T-cell (primary cell): ENCODE measurements at regions not wholly inside any gene's neighbourhood (a gene's known extent, or its start where the extent isn't known, plus 50 kb on each side); places are given as distances from the start of the nearest gene placed in this dataset.

ENCODE experiments used
- ATAC-seq, 4 experiments: fragments of 200-7000 bp in 3 of 4; fragments of 150-1000 bp in 1 of 4; cut with Tn5 transposase; replicated peaks in 1 of 4; 1 replicate in 3 of 4; 2 replicates in 1 of 4; pipeline ENCODE4 v1.10.0; 2021; ENCODE audit warnings: moderate library complexity in 3 of 4, mild to moderate bottlenecking in 2 of 4, moderate number of reproducible peaks in 1 of 4
- CTCF ChIA-PET, 2 donors: fragments of 300-600 bp; sonication (Branson Sonifier 250); formaldehyde crosslinking; loops; one replicate each; lab custom pipeline; 2022; ENCODE audit warnings: antibody characterized with exemption in 2 of 2; lab: Charles Lee
- POLR2A ChIA-PET, 2 donors: fragments of 300-600 bp; sonication (Branson Sonifier 250); formaldehyde crosslinking; loops; one replicate each; lab custom pipeline; 2022; ENCODE audit warnings: antibody characterized with exemption in 2 of 2; lab: Charles Lee
- DNase-seq, 35 experiments: peaks; one replicate each; pipeline versions ENCODE4 v3.0.0 to v3.0.0-alpha.2; 2013 to 2023
- H3K27ac ChIP-seq: one replicate; pipeline ENCODE4 v1.5.1; 2013; ENCODE audit warnings: low read length
- H3K27me3 ChIP-seq, 2 experiments: replicated peaks in 1 of 2; 1 replicate in 1 of 2; 2 replicates in 1 of 2; pipeline versions ENCODE4 v1.6.1 to v1.7.0; 2013; ENCODE audit warnings: low read length in 1 of 2, mixed read lengths in 1 of 2; ENCODE audit not compliant: control insufficient read depth in 2 of 2, insufficient read depth in 2 of 2; ENCODE audit errors: extremely low read depth in 1 of 2
- H3K36me3 ChIP-seq, 2 donors: 1 replicate in 1 of 2; 2 replicates in 1 of 2; pipeline versions ENCODE4 v1.6.1 to v1.7.0; 2013; ENCODE audit warnings: low read length in 1 of 2; ENCODE audit not compliant: control insufficient read depth in 2 of 2, insufficient read depth in 1 of 2; ENCODE audit errors: extremely low read depth in 1 of 2
- H3K4me1 ChIP-seq, 2 experiments: 1 replicate in 1 of 2; 2 replicates in 1 of 2; pipeline versions ENCODE4 v1.6.1 to v1.7.0; 2013; ENCODE audit warnings: low read length in 2 of 2, mixed read lengths in 1 of 2; ENCODE audit not compliant: insufficient read depth in 2 of 2, control insufficient read depth in 1 of 2; ENCODE audit errors: extremely low read depth in 1 of 2
- H3K4me3 ChIP-seq, 2 donors: 1 replicate in 1 of 2; 2 replicates in 1 of 2; pipeline versions ENCODE4 v1.5.1 to v1.7.0; 2013; ENCODE audit warnings: mild to moderate bottlenecking in 2 of 2, low read length in 1 of 2, moderate library complexity in 1 of 2; ENCODE audit not compliant: control insufficient read depth in 1 of 2; ENCODE audit errors: extremely low read depth in 1 of 2
- H3K9me3 ChIP-seq: 2 replicates; pipeline ENCODE4 v1.7.0; 2013
- H3K27ac Mint-ChIP-seq, 2 donors: one replicate each; pipeline ENCODE4 v1.8.0; 2020 to 2021; ENCODE audit warnings: mild to moderate bottlenecking in 2 of 2, mixed read lengths in 2 of 2
- H3K27me3 Mint-ChIP-seq, 2 donors: one replicate each; pipeline ENCODE4 v1.8.0; 2021 to 2022; ENCODE audit warnings: mixed read lengths in 2 of 2
- H3K36me3 Mint-ChIP-seq: one replicate; pipeline ENCODE4 v1.8.0; 2021; ENCODE audit warnings: mixed read lengths
- H3K4me1 Mint-ChIP-seq, 3 donors: one replicate each; pipeline ENCODE4 v1.8.0; 2020 to 2022; ENCODE audit warnings: mixed read lengths in 3 of 3, mild to moderate bottlenecking in 1 of 3
- H3K4me3 Mint-ChIP-seq, 3 donors: one replicate each; pipeline ENCODE4 v1.8.0; 2020 to 2022; ENCODE audit warnings: mild to moderate bottlenecking in 3 of 3, mixed read lengths in 3 of 3, moderate library complexity in 3 of 3
- H3K9me3 Mint-ChIP-seq, 3 donors: one replicate each; pipeline ENCODE4 v1.8.0; 2020 to 2022; ENCODE audit warnings: mixed read lengths in 3 of 3
- WGBS: methylation state at CpG from one replicate; pipeline ENCODE4 v1.1.5; 2013; ENCODE audit warnings: missing lambda C conversion rate; ENCODE audit not compliant: insufficient coverage; 5-methylcytosine and 5-hydroxymethylcytosine counted together

GRCh38 chr1:25063591-25064416 is 133.7 kb upstream of the RUNX3 start:
- peaks cover 0 to 32% (median 31%) of the 10 kb centered on the region in 3 donors for H3K4me1 Mint-ChIP-seq
- Histone ChIP-seq H3K4me1 (peaks cover 0 to 72% of the 10 kb centered on the region in 2 experiments), H3K36me3 (no peaks in the 10 kb centered on the region), H3K9me3 (no peaks in the 10 kb centered on the region), H3K27ac (peak overlapping the region; percentile 81), H3K27me3 (no peaks in the 10 kb centered on the region), H3K4me3 (no peak overlapping the region)
- H3K4me3 Mint-ChIP-seq, result no peak overlapping the region
- POLR2A ChIA-PET, result interaction anchor here in 1 of 2 donors (0.5 to 1.2 kb wide), 2 partner anchors 41 to 162 kb away, joined by 3 read pairs; no protein-coding TSS in a partner anchor
- no peak for DNase-seq
- ATAC-seq, result no peak
- H3K27ac Mint-ChIP-seq, result no peak overlapping the region
- no peaks in the 10 kb centered on the region for H3K27me3 Mint-ChIP-seq
- CTCF ChIA-PET, result interaction anchor here in 1 of 2 donors (0.6 to 1.2 kb wide), 2 partner anchors 27 to 215 kb away, joined by 3 to 5 read pairs; no protein-coding TSS in a partner anchor
- WGBS, result 94% methylated on average over 8 of the region's 10 CpGs
- H3K9me3 Mint-ChIP-seq, result no peaks in the 10 kb centered on the region
- no peaks in the 10 kb centered on the region for H3K36me3 Mint-ChIP-seq

GRCh38 chr1:25062621-25063255 is 132.7 kb upstream of the RUNX3 start:
- CTCF ChIA-PET, result interaction anchor here in 1 of 2 donors (0.6 kb wide), 1 partner anchor 214 kb away, joined by 5 read pairs; no protein-coding TSS in a partner anchor
- H3K27me3 Mint-ChIP-seq, result no peaks in the 10 kb centered on the region
- H3K4me3 Mint-ChIP-seq, result no peak overlapping the region

DNA sequence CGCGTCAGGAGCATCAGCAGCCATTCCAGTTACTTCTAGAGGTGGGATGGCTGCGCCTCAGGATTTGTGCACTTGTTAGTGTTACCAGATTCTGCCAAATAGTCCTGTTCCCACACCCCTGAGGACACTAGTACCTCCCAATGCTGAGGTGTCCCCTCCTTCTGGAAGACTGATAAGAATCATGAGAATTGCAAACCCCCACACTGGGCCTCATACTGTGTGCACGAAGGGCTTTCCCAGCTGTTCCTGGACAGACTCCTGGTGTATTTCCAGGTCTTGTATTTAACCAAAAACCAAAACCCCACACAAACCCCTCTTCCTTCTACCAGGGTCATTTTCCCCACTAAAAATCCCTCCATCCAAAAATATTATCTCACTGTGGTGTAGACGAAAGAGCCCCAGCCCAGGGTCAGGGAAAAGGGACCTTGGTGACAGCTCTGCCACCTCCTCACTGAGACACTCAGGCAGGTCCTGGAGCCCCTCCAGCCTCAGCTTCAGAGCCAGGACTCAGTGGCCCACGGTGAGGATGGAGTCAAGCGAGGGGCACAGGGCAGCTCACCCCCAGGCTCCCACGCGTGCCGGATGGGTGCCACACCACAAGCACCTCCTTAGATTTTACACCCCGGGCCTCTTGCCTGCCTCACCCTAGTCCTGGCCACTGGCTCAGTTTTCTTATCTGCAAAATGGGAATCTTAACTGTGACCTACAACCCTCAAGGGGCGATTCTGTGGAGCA is 131.4 kb upstream of the RUNX3 start:
- Mint-ChIP-seq H3K27me3 (peaks cover 0 to 7% of the 10 kb centered on the region in 2 donors), H3K4me1 (peaks cover 0 to 30% (median 28%) of the 10 kb centered on the region in 3 donors), H3K27ac (no peak overlapping the region), H3K36me3 (no peaks in the 10 kb centered on the region), H3K4me3 (no peak overlapping the region), H3K9me3 (no peaks in the 10 kb centered on the region)
- Histone ChIP-seq H3K4me3 (no peak overlapping the region), H3K27ac (no peak overlapping the region), H3K36me3 (no peaks in the 10 kb centered on the region), H3K4me1 (peaks cover 0 to 53% of the 10 kb centered on the region in 2 experiments), H3K27me3 (peaks cover 0 to 10% of the 10 kb centered on the region in 2 experiments), H3K9me3 (no peaks in the 10 kb centered on the region)
- DNase-seq (no peak), ATAC-seq (no peak)
- ChIA-PET POLR2A (no interaction called here), CTCF (no interaction called here)
- 92% methylated on average over 10 of the region's 12 CpGs for WGBS

More at GRCh38 chr1:25062621-25063255, 132.7 kb upstream of the RUNX3 start:
- DNase-seq (no peak), ATAC-seq (no peak)
- Mint-ChIP-seq H3K9me3 (no peaks in the 10 kb centered on the region), H3K27ac (no peak overlapping the region), H3K36me3 (no peaks in the 10 kb centered on the region), H3K4me1 (peaks cover 0 to 32% (median 31%) of the 10 kb centered on the region in 3 donors)
- H3K9me3 ChIP-seq, result no peaks in the 10 kb centered on the region
- peaks cover 0 to 66% of the 10 kb centered on the region in 2 experiments for H3K4me1 ChIP-seq
- POLR2A ChIA-PET, result no interaction called here
- WGBS, result 79% methylated on average over 3 of the region's 4 CpGs
- H3K4me3 ChIP-seq, result no peak overlapping the region
- H3K27ac ChIP-seq, result no peak overlapping the region
- H3K27me3 ChIP-seq, result peaks cover 0 to under 1% of the 10 kb centered on the region in 2 experiments
- no peaks in the 10 kb centered on the region for H3K36me3 ChIP-seq

DNA sequence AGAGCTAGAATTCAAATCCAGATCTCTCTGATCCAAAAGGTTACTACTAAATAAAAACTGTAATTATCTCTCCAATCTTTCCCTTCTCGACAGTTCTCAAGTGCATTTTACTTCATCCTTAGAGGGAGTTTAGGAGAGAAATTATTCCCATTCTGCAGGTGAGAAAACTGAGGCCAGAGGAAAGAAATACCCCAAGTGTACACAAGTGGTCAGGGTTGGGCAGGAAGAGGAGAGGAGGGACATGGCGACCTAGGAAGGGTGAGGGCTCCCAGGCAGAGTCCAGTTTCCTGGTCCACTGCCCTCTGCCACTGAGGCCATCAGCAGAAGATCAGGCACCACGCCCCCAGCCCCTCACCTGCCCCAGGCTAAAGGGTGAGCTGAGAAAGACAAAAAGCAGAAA is 127.1 kb upstream of the RUNX3 start:
- Histone ChIP-seq H3K4me3 (no peak overlapping the region), H3K27ac (no peak overlapping the region), H3K4me1 (peaks cover 0 to 11% of the 10 kb centered on the region in 2 experiments), H3K36me3 (no peaks in the 10 kb centered on the region), H3K9me3 (no peaks in the 10 kb centered on the region), H3K27me3 (peaks cover 0 to 36% of the 10 kb centered on the region in 2 experiments)
- H3K4me1 Mint-ChIP-seq, result peaks cover 0 to 4% (median 1%) of the 10 kb centered on the region in 3 donors
- H3K9me3 Mint-ChIP-seq, result no peaks in the 10 kb centered on the region
- DNase-seq (no peak), ATAC-seq (no peak)
- no peaks in the 10 kb centered on the region for H3K36me3 Mint-ChIP-seq
- H3K27me3 Mint-ChIP-seq, result peaks cover 3 to 24% of the 10 kb centered on the region in 2 donors
- ChIA-PET POLR2A (no interaction called here), CTCF (interaction anchor here in 1 of 2 donors (0.6 kb wide), 1 partner anchor 569 kb away, joined by 3 read pairs; no protein-coding TSS in a partner anchor)
- H3K4me3 Mint-ChIP-seq, result no peak overlapping the region
- no peak overlapping the region for H3K27ac Mint-ChIP-seq
- 83% methylated on average over 1 of the region's 3 CpGs for WGBS

DNA sequence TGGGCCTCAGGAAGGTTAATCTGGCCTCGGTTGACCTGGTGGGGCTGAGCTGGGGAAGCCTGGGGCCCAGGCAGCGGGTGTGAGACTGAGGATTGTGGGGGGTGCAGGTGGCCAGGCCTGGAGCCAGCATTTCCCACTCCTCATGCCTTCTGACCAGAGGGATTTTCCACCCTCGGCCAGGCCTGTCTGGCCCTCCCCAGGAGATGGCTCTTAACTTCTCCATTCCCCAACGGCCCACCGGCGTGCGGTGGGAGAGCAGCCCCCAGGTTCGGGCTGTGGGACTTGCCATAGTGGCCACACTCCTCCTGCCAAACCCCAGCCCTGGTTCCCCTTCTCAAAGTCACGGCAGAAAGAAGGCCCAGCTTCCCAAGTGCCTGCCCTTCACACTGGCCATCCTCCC is 126.5 kb upstream of the RUNX3 start:
- Histone ChIP-seq H3K36me3 (no peaks in the 10 kb centered on the region), H3K27me3 (peaks cover 0 to 40% of the 10 kb centered on the region in 2 experiments), H3K9me3 (no peaks in the 10 kb centered on the region), H3K4me3 (no peak overlapping the region), H3K4me1 (peaks cover 0 to 4% of the 10 kb centered on the region in 2 experiments), H3K27ac (no peak overlapping the region)
- H3K4me1 Mint-ChIP-seq, result peaks cover 0 to 4% (median 1%) of the 10 kb centered on the region in 3 donors
- ChIA-PET CTCF (no interaction called here), POLR2A (no interaction called here)
- H3K27ac Mint-ChIP-seq, result no peak overlapping the region
- H3K27me3 Mint-ChIP-seq, result peaks cover 3 to 24% of the 10 kb centered on the region in 2 donors
- DNase-seq (no peak), ATAC-seq (no peak)
- no peak overlapping the region for H3K4me3 Mint-ChIP-seq
- no peaks in the 10 kb centered on the region for H3K9me3 Mint-ChIP-seq
- WGBS, result 90% methylated on average over 8 of the region's 9 CpGs
- H3K36me3 Mint-ChIP-seq, result no peaks in the 10 kb centered on the region

- CTCF ChIA-PET, result no interaction called here
- no peaks in the 10 kb centered on the region for H3K36me3 Mint-ChIP-seq
Observed at GRCh38 chr1:25055961-25056360, 125.9 kb upstream of the RUNX3 start.

More at GRCh38 chr1:25055961-25056360, 125.9 kb upstream of the RUNX3 start:
- no peak overlapping the region for H3K4me3 Mint-ChIP-seq
- no peak for DNase-seq
- no peak overlapping the region for H3K27ac Mint-ChIP-seq
- WGBS, result 83% methylated on average over 4 of the region's 5 CpGs
- POLR2A ChIA-PET, result no interaction called here
- Histone ChIP-seq H3K4me1 (peaks cover 0 to under 1% of the 10 kb centered on the region in 2 experiments), H3K36me3 (no peaks in the 10 kb centered on the region), H3K9me3 (no peaks in the 10 kb centered on the region), H3K4me3 (no peak overlapping the region), H3K27ac (no peak overlapping the region), H3K27me3 (peaks cover 0 to 46% of the 10 kb centered on the region in 2 experiments)
- H3K4me1 Mint-ChIP-seq, result peaks cover 0 to 4% (median 1%) of the 10 kb centered on the region in 3 donors
- peaks cover 3 to 24% of the 10 kb centered on the region in 2 donors for H3K27me3 Mint-ChIP-seq
- no peak for ATAC-seq
- no peaks in the 10 kb centered on the region for H3K9me3 Mint-ChIP-seq
